SK-N-SH (cell line): ENCODE measurements at regions not wholly inside any gene's neighbourhood (a gene's known extent, or its start where the extent isn't known, plus 50 kb on each side); places are given as distances from the start of the nearest gene placed in this dataset.

Source experiments
- CTCF ChIP-seq: fragments of 200-600 bp; sonication (generic); IDR thresholded peaks from 2 replicates; pipeline ENCODE4 v1.6.1; 2017; ENCODE audit warnings: antibody characterized with exemption, mild to moderate bottlenecking, moderate library complexity
- EP300 ChIP-seq, 2 experiments: IDR thresholded peaks; 2 replicates each; pipeline versions ENCODE4 v1.4.0 to v1.6.1; 2012; ENCODE audit warnings: borderline replicate concordance in 1 of 2, low read depth in 1 of 2, low read length in 1 of 2
- GABPA ChIP-seq: IDR thresholded peaks from 2 replicates; pipeline ENCODE4 v1.4.0; 2012; ENCODE audit warnings: low read depth, mild to moderate bottlenecking
- JUND ChIP-seq: IDR thresholded peaks from 2 replicates; pipeline ENCODE4 v1.4.0; 2012
- RAD21 ChIP-seq: IDR thresholded peaks from 2 replicates; pipeline ENCODE4 v1.6.1; 2012; ENCODE audit warnings: mild to moderate bottlenecking, low read length
- REST ChIP-seq: IDR thresholded peaks from 2 replicates; pipeline ENCODE4 v1.6.1; 2012; ENCODE audit warnings: mild to moderate bottlenecking, low read depth, low read length, moderate library complexity
- ZBTB33 ChIP-seq: IDR thresholded peaks from 2 replicates; pipeline ENCODE4 v1.4.0; 2012; ENCODE audit warnings: low read depth, borderline replicate concordance

GRCh38 chr13:73358606-73359095 is 299.8 kb downstream of the KLF5 start:
- TF ChIP-seq CTCF: no peak
- no peak for TF ChIP-seq REST
- TF ChIP-seq GABPA: no peak
- TF ChIP-seq RAD21: no peak
- TF ChIP-seq ZBTB33: no peak
- TF ChIP-seq JUND: no peak
- no peak for TF ChIP-seq EP300 (IDR thresholded peaks at IDR 0.05; ENCODE audit: borderline replicate concordance in 1 of 2, low read depth in 1 of 2, low read length in 1 of 2)
